H1 (cell line): ENCODE measurements at regions not wholly inside any gene's neighbourhood (a gene's known extent, or its start where the extent isn't known, plus 50 kb on each side); places are given as distances from the start of the nearest gene placed in this dataset.

Source experiments
- E2F6 ChIP-seq: IDR thresholded peaks from 2 replicates; pipeline ENCODE4 v1.6.1; 2012; ENCODE audit warnings: inconsistent platforms
- EP300 ChIP-seq, 2 experiments: IDR thresholded peaks; 1 replicate in 1 of 2; 2 replicates in 1 of 2; pipeline ENCODE4 v1.6.1; 2011 to 2012; ENCODE audit warnings: low read depth in 2 of 2, low read length in 2 of 2, mild to moderate bottlenecking in 2 of 2, borderline replicate concordance in 1 of 2, inconsistent platforms in 1 of 2, moderate library complexity in 1 of 2
- EZH2 ChIP-seq: fragments of 200-600 bp; sonication (generic); IDR thresholded peaks from 2 replicates; pipeline ENCODE4 v1.7.1; 2012; ENCODE audit warnings: low read depth, mild to moderate bottlenecking, moderate library complexity, low read length, inconsistent platforms; ENCODE audit not compliant: severe bottlenecking
- POLR2A ChIP-seq, 2 experiments: IDR thresholded peaks; 1 replicate in 1 of 2; 2 replicates in 1 of 2; pipeline ENCODE4 v1.6.1; 2011; ENCODE audit warnings: low read depth in 2 of 2, low read length in 2 of 2, mild to moderate bottlenecking in 2 of 2; ENCODE audit errors: control extremely low read depth in 1 of 2
- POLR2AphosphoS5 ChIP-seq: IDR thresholded peaks from 2 replicates; pipeline ENCODE4 v1.6.1; 2011; ENCODE audit warnings: low read depth, low read length
- RNF2 ChIP-seq: fragments of 200-900, 300-1000 bp; sonication (generic); IDR thresholded peaks from 2 replicates; pipeline ENCODE4 v1.7.1; 2016; ENCODE audit warnings: borderline replicate concordance, low read depth, mild to moderate bottlenecking, antibody characterized with exemption, low read length; ENCODE audit not compliant: poor library complexity, severe bottlenecking; ENCODE audit errors: missing control alignments
- RXRA ChIP-seq: IDR thresholded peaks from 2 replicates; pipeline ENCODE4 v1.6.1; 2011; ENCODE audit warnings: low read depth, mild to moderate bottlenecking, low read length, moderate library complexity; ENCODE audit not compliant: insufficient read depth
- SP2 ChIP-seq: IDR thresholded peaks from 2 replicates; pipeline ENCODE4 v1.6.1; 2012; ENCODE audit warnings: mild to moderate bottlenecking, low read length, inconsistent platforms
- TCF12 ChIP-seq: IDR thresholded peaks from 2 replicates; pipeline ENCODE4 v1.6.1; 2011; ENCODE audit warnings: low read depth, mild to moderate bottlenecking, low read length
- TEAD4 ChIP-seq: IDR thresholded peaks from 2 replicates; pipeline ENCODE4 v1.6.1; 2012; ENCODE audit warnings: low read depth, low read length, inconsistent platforms, mixed read lengths
- YY1 ChIP-seq: IDR thresholded peaks from 2 replicates; pipeline ENCODE4 v1.6.1; 2011; ENCODE audit warnings: low read depth, mild to moderate bottlenecking, low read length
- TF ChIP-seq, protein P1 (sequence below), 3 experiments: IDR thresholded peaks; 1 replicate in 2 of 3; 2 replicates in 1 of 3; pipeline versions ENCODE4 v1.5.1 to v1.6.1; 2011; ENCODE audit warnings: low read length in 3 of 3, mild to moderate bottlenecking in 3 of 3, inconsistent platforms in 2 of 3, low read depth in 1 of 3, moderate library complexity in 1 of 3; ENCODE audit not compliant: insufficient read depth in 1 of 3; ENCODE audit errors: control extremely low read depth in 1 of 3
- TF ChIP-seq, protein P2 (sequence below): IDR thresholded peaks from 2 replicates; pipeline ENCODE4 v1.6.1; 2011; ENCODE audit warnings: low read length, improper control_type of control experiment

- TF ChIP-seq, protein P1, sequence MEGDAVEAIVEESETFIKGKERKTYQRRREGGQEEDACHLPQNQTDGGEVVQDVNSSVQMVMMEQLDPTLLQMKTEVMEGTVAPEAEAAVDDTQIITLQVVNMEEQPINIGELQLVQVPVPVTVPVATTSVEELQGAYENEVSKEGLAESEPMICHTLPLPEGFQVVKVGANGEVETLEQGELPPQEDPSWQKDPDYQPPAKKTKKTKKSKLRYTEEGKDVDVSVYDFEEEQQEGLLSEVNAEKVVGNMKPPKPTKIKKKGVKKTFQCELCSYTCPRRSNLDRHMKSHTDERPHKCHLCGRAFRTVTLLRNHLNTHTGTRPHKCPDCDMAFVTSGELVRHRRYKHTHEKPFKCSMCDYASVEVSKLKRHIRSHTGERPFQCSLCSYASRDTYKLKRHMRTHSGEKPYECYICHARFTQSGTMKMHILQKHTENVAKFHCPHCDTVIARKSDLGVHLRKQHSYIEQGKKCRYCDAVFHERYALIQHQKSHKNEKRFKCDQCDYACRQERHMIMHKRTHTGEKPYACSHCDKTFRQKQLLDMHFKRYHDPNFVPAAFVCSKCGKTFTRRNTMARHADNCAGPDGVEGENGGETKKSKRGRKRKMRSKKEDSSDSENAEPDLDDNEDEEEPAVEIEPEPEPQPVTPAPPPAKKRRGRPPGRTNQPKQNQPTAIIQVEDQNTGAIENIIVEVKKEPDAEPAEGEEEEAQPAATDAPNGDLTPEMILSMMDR (IDR thresholded peaks at IDR 0.05; ENCODE audit: control extremely low read depth in 1 of 3, insufficient read depth in 1 of 3, low read depth in 1 of 3, low read length in 3 of 3): no peak
- TF ChIP-seq POLR2A (IDR thresholded peaks at IDR 0.05; ENCODE audit: control extremely low read depth in 1 of 2, low read depth in 2 of 2, low read length in 2 of 2): no peak
- no peak for TF ChIP-seq POLR2AphosphoS5
- TF ChIP-seq E2F6: no peak
- TF ChIP-seq RXRA: no peak
- no peak for TF ChIP-seq SP2
- TF ChIP-seq EZH2: no peak
- no peak for TF ChIP-seq YY1
- no peak for TF ChIP-seq TCF12
- no peak for TF ChIP-seq TEAD4
- no peak for TF ChIP-seq RNF2
- TF ChIP-seq, protein P2, sequence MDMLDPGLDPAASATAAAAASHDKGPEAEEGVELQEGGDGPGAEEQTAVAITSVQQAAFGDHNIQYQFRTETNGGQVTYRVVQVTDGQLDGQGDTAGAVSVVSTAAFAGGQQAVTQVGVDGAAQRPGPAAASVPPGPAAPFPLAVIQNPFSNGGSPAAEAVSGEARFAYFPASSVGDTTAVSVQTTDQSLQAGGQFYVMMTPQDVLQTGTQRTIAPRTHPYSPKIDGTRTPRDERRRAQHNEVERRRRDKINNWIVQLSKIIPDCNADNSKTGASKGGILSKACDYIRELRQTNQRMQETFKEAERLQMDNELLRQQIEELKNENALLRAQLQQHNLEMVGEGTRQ: no peak
- TF ChIP-seq EP300 (IDR thresholded peaks at IDR 0.05; ENCODE audit: borderline replicate concordance in 1 of 2, low read depth in 2 of 2, low read length in 2 of 2): no peak
These were observed 671.2 kb downstream of the LMO4 start for GRCh38 chr1:87999852-88000251.
